HG03575 (cell line): ENCODE measurements at regions not wholly inside any gene's neighbourhood (a gene's known extent, or its start where the extent isn't known, plus 50 kb on each side); places are given as distances from the start of the nearest gene placed in this dataset.
"Not testable (repeated sequence)": the region's sequence is repeated elsewhere in the genome, so short reads cannot be mapped to it uniquely, and the experiment has no call there.

ENCODE experiments used
- ATAC-seq: cut with Tn5 transposase; IDR thresholded peaks from one replicate; pipeline ENCODE4 v1.9.1; 2021; ENCODE audit not compliant: unreplicated experiment, insufficient number of reproducible peaks, low FRiP score; ENCODE audit errors: extremely low read depth

GRCh38 chr1:95905818-95906395 is 671.9 kb downstream of the RWDD3 start:
- ATAC-seq, result no peak

DNA sequence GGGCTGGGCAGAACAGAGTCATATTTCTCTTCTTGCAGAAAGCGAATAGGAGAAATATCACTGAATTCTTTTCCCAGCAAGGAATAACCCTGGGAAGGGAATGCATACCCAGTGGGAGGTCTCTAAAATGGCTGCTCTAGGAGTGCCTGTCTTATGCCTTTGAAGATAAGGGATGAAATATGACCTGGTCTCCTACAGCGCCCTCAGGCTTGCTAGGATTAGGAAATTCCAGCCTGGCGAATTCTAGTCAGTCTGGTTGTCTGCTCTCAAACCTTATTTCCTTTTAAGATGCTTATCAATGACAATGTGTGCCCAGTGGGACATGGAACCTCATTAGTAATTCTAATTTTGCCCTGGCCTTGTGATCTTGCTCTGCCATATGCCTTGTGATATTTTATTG is 677.7 kb downstream of the RWDD3 start:
- not testable (repeated sequence) for ATAC-seq

DNA sequence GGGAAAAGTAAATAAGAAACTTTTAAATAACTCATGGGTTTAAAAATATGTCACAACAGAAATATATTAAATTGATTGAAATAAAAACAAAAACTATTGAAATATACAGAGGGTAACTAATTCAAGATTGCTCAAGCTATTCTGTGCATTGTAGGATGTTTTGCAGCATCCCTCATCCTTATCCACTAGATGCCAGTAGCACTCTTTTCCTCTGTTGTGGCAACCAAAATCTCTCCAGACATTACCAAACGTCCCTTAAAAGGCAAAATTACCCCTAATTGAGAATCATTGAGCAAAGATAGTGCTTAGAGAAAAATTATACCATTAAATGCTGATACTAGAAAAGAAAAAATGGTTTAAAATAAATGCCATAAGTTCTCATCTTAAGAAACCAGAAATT is 682.6 kb downstream of the RWDD3 start:
- no peak for ATAC-seq

DNA sequence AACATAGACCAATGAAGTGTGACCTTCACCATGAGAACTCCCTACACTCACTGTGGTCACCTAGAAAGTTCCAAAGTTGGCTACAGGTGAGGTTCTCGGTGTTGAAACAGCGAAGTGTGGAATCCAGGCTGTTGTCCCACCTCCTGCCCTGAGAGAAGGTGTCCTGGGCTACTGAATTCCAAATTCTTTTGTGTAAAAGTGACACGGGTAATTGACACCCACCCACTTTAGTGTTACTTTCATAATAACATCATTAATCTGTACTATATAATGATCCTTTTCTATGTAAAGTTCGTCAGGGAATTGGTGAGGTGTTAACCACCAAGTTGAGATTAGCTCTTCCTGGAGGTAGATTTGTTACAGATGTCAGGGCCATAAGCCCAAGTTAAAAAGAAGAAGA is 690.7 kb downstream of the RWDD3 start:
- no peak for ATAC-seq

DNA sequence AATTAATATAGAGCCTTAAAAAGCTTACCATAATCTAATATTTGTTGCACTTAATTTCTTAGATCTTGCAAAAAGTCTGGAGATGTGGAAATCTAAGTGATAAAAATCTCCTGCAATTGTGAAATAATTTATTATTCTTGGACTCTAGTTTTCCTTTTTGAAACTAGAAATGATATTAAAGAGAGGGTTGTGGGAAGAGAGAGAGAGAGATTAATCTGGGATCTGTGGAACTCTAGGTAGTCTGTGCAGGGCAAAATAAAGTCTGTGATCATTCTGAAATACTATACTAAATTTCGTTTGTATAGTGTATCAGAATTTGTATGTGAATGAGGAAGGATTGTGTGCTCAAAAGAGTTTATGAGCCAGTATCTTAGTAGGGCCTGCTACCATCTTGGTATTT is 692.3 kb downstream of the RWDD3 start:
- ATAC-seq, result no peak

GRCh38 chr1:95927061-95927460 is 693.1 kb downstream of the RWDD3 start:
- ATAC-seq, result no peak

DNA sequence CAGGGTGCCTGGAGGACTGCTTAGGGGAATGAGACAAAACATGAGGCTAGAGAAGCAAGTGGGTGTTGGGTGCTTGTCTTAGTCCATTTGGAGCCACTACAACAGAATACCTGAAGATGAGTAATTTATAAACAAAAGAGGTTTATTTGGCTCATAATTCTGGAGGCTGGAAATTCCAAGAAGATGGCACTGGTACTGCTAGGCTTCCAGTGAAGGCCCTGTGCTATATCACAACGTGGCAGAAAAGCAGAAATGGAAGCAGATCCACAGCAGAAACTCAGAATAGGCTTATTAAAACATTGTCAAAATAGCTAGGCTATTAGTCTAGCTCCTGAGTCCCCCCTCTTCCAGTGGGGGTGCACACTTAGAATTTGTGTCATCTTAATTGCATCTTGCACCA is 701.7 kb downstream of the RWDD3 start:
- no peak for ATAC-seq

DNA sequence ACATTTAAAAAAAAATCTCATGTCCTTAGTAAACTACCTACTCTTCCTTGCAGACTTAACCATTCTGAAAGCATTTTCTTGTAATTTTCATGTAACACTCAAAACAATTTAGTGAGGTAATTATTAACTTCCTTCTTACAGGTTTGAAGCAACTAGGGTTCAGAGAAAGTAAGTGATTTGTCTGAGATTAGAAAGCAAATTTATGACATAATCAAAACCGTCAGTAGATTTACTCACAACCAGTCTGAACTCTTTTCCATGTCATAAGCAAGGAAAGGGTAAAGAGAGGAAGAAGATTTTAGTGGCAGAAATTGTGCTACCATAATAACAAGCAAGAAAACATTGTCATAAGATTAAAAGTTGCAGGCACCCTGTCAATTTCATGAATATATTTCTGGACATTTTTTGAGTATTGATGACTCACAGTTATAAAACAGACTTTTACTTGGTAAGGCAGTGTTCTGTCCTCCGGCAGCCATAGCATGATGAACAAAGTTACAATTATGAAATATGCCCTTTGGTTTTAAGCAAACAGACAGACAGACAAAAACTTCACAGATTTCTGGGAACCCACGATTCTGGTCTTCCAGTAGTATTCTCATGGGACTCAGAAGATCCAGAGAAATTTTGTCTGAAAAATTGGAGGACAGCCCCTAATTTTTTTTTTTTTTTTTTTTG is 707.2 kb downstream of the RWDD3 start:
- no peak for ATAC-seq

- ATAC-seq, result no peak
Observed at GRCh38 chr1:95948023-95948422, 714.0 kb downstream of the RWDD3 start.

DNA sequence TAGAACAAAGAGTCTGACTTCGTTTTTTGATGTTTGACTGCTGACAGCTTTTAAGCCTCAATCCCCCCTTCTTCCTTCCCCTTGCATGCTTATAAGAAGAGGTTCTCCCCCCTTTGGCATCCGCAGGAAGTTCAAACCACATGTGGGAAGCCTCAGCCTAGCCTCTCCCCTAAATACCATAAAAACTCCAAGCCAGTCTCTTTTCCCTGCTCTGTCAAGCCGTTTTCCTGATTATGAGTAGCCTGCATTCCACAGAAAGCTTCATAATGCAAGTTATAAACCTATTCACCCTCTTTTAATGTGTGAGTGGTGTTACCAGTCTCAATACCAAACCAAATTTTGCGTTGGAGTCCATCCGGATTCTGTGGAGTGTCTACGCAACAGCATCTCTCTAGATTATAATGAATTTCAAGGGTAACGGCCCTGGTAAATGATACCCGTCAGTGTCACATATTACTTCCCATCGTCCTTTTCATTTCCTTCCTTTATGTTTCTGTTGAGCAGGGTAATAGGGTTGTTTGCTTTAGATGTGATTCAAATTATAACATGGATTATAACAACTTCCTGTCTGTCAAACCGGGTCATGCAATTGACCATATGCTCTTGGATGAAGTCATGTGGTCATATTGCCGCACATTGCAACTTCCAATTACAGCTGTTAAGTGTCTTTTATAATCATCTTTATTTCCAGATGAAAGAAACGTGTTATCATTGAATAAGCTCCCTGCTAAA is 717.5 kb downstream of the RWDD3 start:
- no peak for ATAC-seq

GRCh38 chr1:95953015-95953414 is 719.0 kb downstream of the RWDD3 start:
- ATAC-seq, result no peak

DNA sequence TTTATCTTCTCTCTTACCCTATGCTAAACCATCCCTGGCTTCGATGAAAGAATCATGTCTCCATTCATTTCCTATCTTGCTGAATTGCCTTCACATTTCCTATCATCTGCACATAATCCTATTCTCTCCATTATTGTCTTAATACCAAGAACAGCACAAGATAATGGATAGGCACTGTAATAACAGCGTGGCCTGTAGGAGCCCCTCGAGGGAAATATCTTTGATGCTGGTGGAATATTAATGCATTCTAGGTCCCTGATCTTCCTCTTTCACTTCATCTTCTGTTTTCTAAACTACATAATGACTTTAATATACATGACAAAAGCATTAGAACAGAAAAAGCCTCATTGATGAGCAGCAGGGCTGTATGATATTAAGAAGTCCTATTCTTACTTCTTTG is 720.6 kb downstream of the RWDD3 start:
- no peak for ATAC-seq

DNA sequence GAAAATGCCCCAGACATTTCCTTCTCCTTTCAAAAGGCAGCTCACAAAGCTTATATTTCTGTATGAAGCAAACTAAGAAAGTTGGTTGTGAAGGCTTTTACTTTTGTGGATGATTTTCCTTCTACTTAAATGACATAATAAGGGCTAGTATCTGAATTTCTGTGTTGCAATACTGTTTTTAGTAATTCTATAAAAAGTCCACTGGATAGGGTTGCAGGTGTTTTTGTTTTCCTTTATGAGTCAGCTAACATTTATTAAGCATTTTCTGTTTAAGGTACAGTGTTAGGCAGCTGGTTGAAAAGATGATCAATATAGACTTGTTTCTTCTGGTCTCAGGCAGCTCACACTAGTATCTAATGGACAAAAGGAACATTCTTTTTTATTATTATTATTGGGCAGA is 722.2 kb downstream of the RWDD3 start:
- ATAC-seq, result no peak

- no peak for ATAC-seq
Observed at GRCh38 chr1:95957748-95958147, 723.7 kb downstream of the RWDD3 start.

DNA sequence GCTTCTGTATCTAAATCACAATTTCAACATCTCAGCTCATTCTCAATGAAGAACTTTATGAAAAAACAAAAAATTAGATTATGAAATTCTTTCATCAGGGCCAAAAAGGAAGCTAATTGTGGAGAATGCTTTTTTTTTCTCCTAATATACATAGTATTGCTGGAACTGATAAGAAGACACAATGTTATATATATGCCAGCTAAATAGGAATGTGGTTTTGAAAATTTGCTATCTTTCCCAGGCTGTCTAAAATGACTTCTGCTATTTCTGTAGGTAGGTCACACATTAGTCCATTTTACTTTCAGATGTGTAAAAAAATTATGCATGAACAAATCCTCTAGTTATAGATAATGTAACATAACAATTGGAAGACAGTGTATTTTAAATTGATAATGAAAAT is 732.9 kb downstream of the RWDD3 start:
- ATAC-seq, result no peak

GRCh38 chr1:95974586-95974985 is 740.6 kb downstream of the RWDD3 start:
- ATAC-seq, result no peak

DNA sequence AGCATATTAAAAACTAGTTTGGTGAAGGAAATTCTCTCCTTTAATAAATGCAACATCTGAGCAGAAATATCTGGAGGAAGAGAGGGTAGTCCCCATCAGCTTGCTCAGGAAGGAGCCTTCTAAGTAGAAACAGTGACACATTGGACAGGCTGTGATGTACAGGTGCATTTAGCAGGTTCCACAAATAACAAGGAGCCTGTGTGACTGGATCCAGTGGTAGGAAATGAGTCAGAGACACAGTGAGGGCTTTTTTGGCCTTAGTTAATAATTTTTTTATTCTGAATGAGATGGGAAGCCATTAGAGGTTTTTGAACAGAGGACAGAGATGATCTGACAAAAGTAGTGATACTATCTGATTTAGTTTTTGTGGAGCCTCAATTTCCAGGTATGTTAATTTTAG is 738.9 kb upstream of the PTBP2 start:
- ATAC-seq, result no peak

DNA sequence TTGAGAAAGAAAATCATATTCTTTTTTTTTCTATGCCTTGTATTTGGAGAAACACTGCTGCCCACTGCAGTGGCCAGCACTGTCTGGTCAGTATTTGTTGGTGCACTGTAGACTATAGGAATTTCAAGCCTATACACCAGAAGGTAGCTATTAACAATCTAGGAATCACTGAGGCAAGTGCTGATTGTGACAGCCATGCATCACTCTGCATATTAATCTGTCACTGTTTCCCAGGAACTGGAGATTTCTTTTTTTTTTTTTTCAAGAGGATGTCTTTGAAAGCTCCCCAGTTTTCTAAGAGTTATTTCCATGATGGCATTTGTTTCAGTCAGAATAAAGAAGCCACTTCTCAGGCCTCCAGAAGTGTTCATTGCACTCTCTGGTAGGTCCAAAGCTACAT is 737.8 kb upstream of the PTBP2 start:
- no peak for ATAC-seq

- no peak for ATAC-seq
Observed at GRCh38 chr1:95984798-95985374, 736.7 kb upstream of the PTBP2 start.

GRCh38 chr1:95990033-95990432 is 731.6 kb upstream of the PTBP2 start:
- no peak for ATAC-seq
